GM23248 (cell line): ENCODE measurements at regions not wholly inside any gene's neighbourhood (a gene's known extent, or its start where the extent isn't known, plus 50 kb on each side); places are given as distances from the start of the nearest gene placed in this dataset.

Experiments used
- DNase-seq: peaks from one replicate; pipeline ENCODE4 v3.0.0-alpha.2; 2015
- H2AFZ ChIP-seq: fragments of 200-600 bp; sonication (generic); 2 replicates; pipeline ENCODE4 v1.6.1; 2016; ENCODE audit warnings: antibody characterized with exemption
- H3F3A ChIP-seq: fragments of 200-600 bp; sonication (generic); 2 replicates; pipeline ENCODE4 v1.6.1; 2016; ENCODE audit warnings: mild to moderate bottlenecking, antibody characterized with exemption, mixed run types; ENCODE audit not compliant: insufficient read depth
- H3K27ac ChIP-seq: fragments of 200-600 bp; sonication (generic); 2 replicates; pipeline ENCODE4 v1.5.1; 2016; ENCODE audit warnings: mild to moderate bottlenecking
- H3K27me3 ChIP-seq: fragments of 200-600 bp; sonication (generic); replicated peaks from 2 replicates; pipeline ENCODE4 v1.6.1; 2016; ENCODE audit warnings: mild to moderate bottlenecking; ENCODE audit not compliant: insufficient read depth
- H3K36me3 ChIP-seq: fragments of 200-600 bp; sonication (generic); 2 replicates; pipeline ENCODE4 v1.6.1; 2016; ENCODE audit warnings: low read depth, mild to moderate bottlenecking
- H3K4me1 ChIP-seq: fragments of 200-600 bp; sonication (generic); 2 replicates; pipeline ENCODE4 v1.6.1; 2016; ENCODE audit warnings: mild to moderate bottlenecking; ENCODE audit not compliant: insufficient read depth
- H3K4me2 ChIP-seq: fragments of 200-600 bp; sonication (generic); one replicate; pipeline ENCODE4 v1.6.1; 2016; ENCODE audit warnings: mild to moderate bottlenecking; ENCODE audit not compliant: unreplicated experiment
- H3K4me3 ChIP-seq: fragments of 200-600 bp; sonication (generic); 2 replicates; pipeline ENCODE4 v1.5.1; 2016; ENCODE audit warnings: mild to moderate bottlenecking
- H3K79me2 ChIP-seq: fragments of 200-600 bp; sonication (generic); 2 replicates; pipeline ENCODE4 v1.6.1; 2016; ENCODE audit warnings: mild to moderate bottlenecking; ENCODE audit not compliant: insufficient read depth
- H3K9ac ChIP-seq: fragments of 200-600 bp; sonication (generic); 2 replicates; pipeline ENCODE4 v1.6.1; 2016; ENCODE audit warnings: mild to moderate bottlenecking
- H3K9me2 ChIP-seq: fragments of 200-600 bp; sonication (generic); 2 replicates; pipeline ENCODE4 v1.6.1; 2016; ENCODE audit warnings: mixed run types, mild to moderate bottlenecking, moderate library complexity; ENCODE audit not compliant: insufficient read depth
- H3K9me3 ChIP-seq: fragments of 200-600 bp; sonication (generic); one replicate; pipeline ENCODE4 v1.6.1; 2017; ENCODE audit warnings: low read depth
- H4K20me1 ChIP-seq: fragments of 200-600 bp; sonication (generic); 2 replicates; pipeline ENCODE4 v1.6.0; 2016; ENCODE audit not compliant: insufficient read depth
- EZH2 ChIP-seq: fragments of 200-600 bp; sonication (generic); IDR thresholded peaks from 2 replicates; pipeline ENCODE4 v1.6.1; 2018; ENCODE audit warnings: antibody characterized with exemption, mild to moderate bottlenecking; ENCODE audit not compliant: insufficient read depth, poor library complexity, severe bottlenecking
- EZH2phosphoT487 ChIP-seq: fragments of 200-600 bp; sonication (generic); IDR thresholded peaks from 2 replicates; pipeline ENCODE4 v1.6.1; 2018; ENCODE audit warnings: antibody characterized with exemption, moderate library complexity, mild to moderate bottlenecking, low read depth; ENCODE audit not compliant: insufficient read depth
- WGBS, 2 experiments: methylation state at CpG; one replicate each; pipeline ENCODE4 v1.1.6; 2015 to 2017; ENCODE audit warnings: low lambda C conversion rate in 2 of 2, low coverage in 1 of 2; ENCODE audit errors: missing lambda C conversion rate in 2 of 2; 5-methylcytosine and 5-hydroxymethylcytosine counted together
- in situ Hi-C: fragments of 300-500 bp; cut with MboI; formaldehyde crosslinking; loops from 2 replicates; pipeline ENCODE4 v1.15.0; 2020

GRCh38 chr2:39913648-39914461 is 134.8 kb upstream of the THUMPD2 start:
- Histone ChIP-seq H2AFZ (peak overlapping the region; percentile 47), H3K4me1 (peaks cover 8% of the 10 kb centered on the region), H3K27ac (no peak overlapping the region), H3K4me3 (no peak overlapping the region), H3K79me2 (no peaks in the 10 kb centered on the region), H3K9me3 (no peaks in the 10 kb centered on the region), H4K20me1 (no peaks in the 10 kb centered on the region), H3K27me3 (no peaks in the 10 kb centered on the region), H3K36me3 (no peaks in the 10 kb centered on the region), H3K9ac (no peak overlapping the region), H3K4me2 (no peak overlapping the region), H3K9me2 (no peaks in the 10 kb centered on the region), H3F3A (no peaks in the 10 kb centered on the region)
- TF ChIP-seq EZH2phosphoT487 (no peak), EZH2 (no peak)
- 32 to 33% methylated on average over 5 of the region's 5 CpGs for WGBS, 2 experiments
- DNase-seq: peak; percentile 85
- in situ Hi-C loops: loop anchor here (25.0 kb wide), 2 partner anchors 1448 to 1873 kb away; no protein-coding TSS in a partner anchor

DNA sequence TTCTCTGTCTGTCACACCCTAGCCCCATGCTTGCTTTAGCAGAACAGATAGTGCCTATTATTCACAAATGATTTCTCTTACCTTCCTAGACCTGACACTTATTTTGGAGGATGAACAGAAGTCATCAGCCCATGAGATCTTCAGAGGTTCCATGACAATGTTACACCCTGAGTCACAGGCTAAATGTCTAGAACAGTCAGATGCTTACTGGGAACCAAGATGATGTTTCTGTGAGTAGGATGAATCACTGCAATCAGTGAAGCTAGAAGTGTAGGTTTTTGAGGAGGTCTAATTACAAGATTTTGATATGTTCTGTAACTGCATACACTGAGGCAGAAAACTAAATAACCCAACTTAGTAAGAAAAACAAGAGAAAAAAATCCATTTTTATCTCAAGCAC is 123.0 kb upstream of the THUMPD2 start:
- Histone ChIP-seq H3K4me2 (no peak overlapping the region), H3F3A (peaks cover 4% of the 10 kb centered on the region; the same call in 1 of the 2 replicates), H3K36me3 (no peaks in the 10 kb centered on the region), H3K27ac (no peak overlapping the region), H3K4me1 (peaks cover 5% of the 10 kb centered on the region; the same call in 1 of the 2 replicates), H3K9me3 (no peaks in the 10 kb centered on the region), H3K9me2 (no peaks in the 10 kb centered on the region), H3K79me2 (no peaks in the 10 kb centered on the region), H2AFZ (no peak overlapping the region), H3K4me3 (no peak overlapping the region), H4K20me1 (no peaks in the 10 kb centered on the region), H3K9ac (no peak overlapping the region), H3K27me3 (no peaks in the 10 kb centered on the region)
- in situ Hi-C loops: loop anchor here (10.0 to 25.0 kb wide), 3 partner anchors 863 to 1885 kb away; no protein-coding TSS in a partner anchor
- DNase-seq: peak; percentile 87
- TF ChIP-seq EZH2: no peak
- TF ChIP-seq EZH2phosphoT487: no peak

GRCh38 chr2:39898934-39899333 is 119.9 kb upstream of the THUMPD2 start:
- Histone ChIP-seq H3K79me2 (no peaks in the 10 kb centered on the region), H4K20me1 (no peaks in the 10 kb centered on the region), H3K4me1 (peaks cover 5% of the 10 kb centered on the region; the same call in 1 of the 2 replicates), H3K4me2 (no peak overlapping the region), H3K36me3 (no peaks in the 10 kb centered on the region), H3K4me3 (no peak overlapping the region), H3K9ac (no peak overlapping the region), H2AFZ (no peak overlapping the region), H3K27me3 (no peaks in the 10 kb centered on the region), H3K9me2 (no peaks in the 10 kb centered on the region), H3K27ac (no peak overlapping the region), H3K9me3 (no peaks in the 10 kb centered on the region), H3F3A (peaks cover 4% of the 10 kb centered on the region; the same call in 1 of the 2 replicates)
- TF ChIP-seq EZH2 (no peak), EZH2phosphoT487 (no peak)
- 89 to 90% methylated on average over 3 of the region's 3 CpGs for WGBS, 2 experiments
- no peak for DNase-seq
- in situ Hi-C loops: no loop called here

GRCh38 chr2:39897273-39897672 is 118.2 kb upstream of the THUMPD2 start:
- Histone ChIP-seq H3K36me3 (no peaks in the 10 kb centered on the region), H3K9me3 (no peaks in the 10 kb centered on the region), H4K20me1 (no peaks in the 10 kb centered on the region), H3K79me2 (no peaks in the 10 kb centered on the region), H3F3A (peaks cover under 1% of the 10 kb centered on the region; the same call in 1 of the 2 replicates), H3K9me2 (no peaks in the 10 kb centered on the region), H3K27ac (no peak overlapping the region), H3K4me3 (no peak overlapping the region), H2AFZ (no peak overlapping the region), H3K27me3 (no peaks in the 10 kb centered on the region), H3K4me2 (no peak overlapping the region), H3K9ac (no peak overlapping the region), H3K4me1 (peaks cover 5% of the 10 kb centered on the region; the same call in 1 of the 2 replicates)
- in situ Hi-C loops: no loop called here
- DNase-seq: no peak
- 74 to 80% methylated on average over 5 of the region's 5 CpGs for WGBS, 2 experiments
- TF ChIP-seq EZH2phosphoT487 (no peak), EZH2 (no peak)
